T-cell (primary cell): ENCODE measurements at regions not wholly inside any gene's neighbourhood (a gene's known extent, or its start where the extent isn't known, plus 50 kb on each side); places are given as distances from the start of the nearest gene placed in this dataset.

Experiments used
- ATAC-seq, 4 experiments: fragments of 200-7000 bp in 3 of 4; fragments of 150-1000 bp in 1 of 4; cut with Tn5 transposase; replicated peaks in 1 of 4; 1 replicate in 3 of 4; 2 replicates in 1 of 4; pipeline ENCODE4 v1.10.0; 2021; ENCODE audit warnings: moderate library complexity in 3 of 4, mild to moderate bottlenecking in 2 of 4, moderate number of reproducible peaks in 1 of 4
- CTCF ChIA-PET, 2 donors: fragments of 300-600 bp; sonication (Branson Sonifier 250); formaldehyde crosslinking; loops; one replicate each; lab custom pipeline; 2022; ENCODE audit warnings: antibody characterized with exemption in 2 of 2; lab: Charles Lee
- POLR2A ChIA-PET, 2 donors: fragments of 300-600 bp; sonication (Branson Sonifier 250); formaldehyde crosslinking; loops; one replicate each; lab custom pipeline; 2022; ENCODE audit warnings: antibody characterized with exemption in 2 of 2; lab: Charles Lee
- DNase-seq, 35 experiments: peaks; one replicate each; pipeline versions ENCODE4 v3.0.0 to v3.0.0-alpha.2; 2013 to 2023
- H3K27ac ChIP-seq: one replicate; pipeline ENCODE4 v1.5.1; 2013; ENCODE audit warnings: low read length
- H3K27me3 ChIP-seq, 2 experiments: replicated peaks in 1 of 2; 1 replicate in 1 of 2; 2 replicates in 1 of 2; pipeline versions ENCODE4 v1.6.1 to v1.7.0; 2013; ENCODE audit warnings: low read length in 1 of 2, mixed read lengths in 1 of 2; ENCODE audit not compliant: control insufficient read depth in 2 of 2, insufficient read depth in 2 of 2; ENCODE audit errors: extremely low read depth in 1 of 2
- H3K36me3 ChIP-seq, 2 donors: 1 replicate in 1 of 2; 2 replicates in 1 of 2; pipeline versions ENCODE4 v1.6.1 to v1.7.0; 2013; ENCODE audit warnings: low read length in 1 of 2; ENCODE audit not compliant: control insufficient read depth in 2 of 2, insufficient read depth in 1 of 2; ENCODE audit errors: extremely low read depth in 1 of 2
- H3K4me1 ChIP-seq, 2 experiments: 1 replicate in 1 of 2; 2 replicates in 1 of 2; pipeline versions ENCODE4 v1.6.1 to v1.7.0; 2013; ENCODE audit warnings: low read length in 2 of 2, mixed read lengths in 1 of 2; ENCODE audit not compliant: insufficient read depth in 2 of 2, control insufficient read depth in 1 of 2; ENCODE audit errors: extremely low read depth in 1 of 2
- H3K4me3 ChIP-seq, 2 donors: 1 replicate in 1 of 2; 2 replicates in 1 of 2; pipeline versions ENCODE4 v1.5.1 to v1.7.0; 2013; ENCODE audit warnings: mild to moderate bottlenecking in 2 of 2, low read length in 1 of 2, moderate library complexity in 1 of 2; ENCODE audit not compliant: control insufficient read depth in 1 of 2; ENCODE audit errors: extremely low read depth in 1 of 2
- H3K9me3 ChIP-seq: 2 replicates; pipeline ENCODE4 v1.7.0; 2013
- H3K27ac Mint-ChIP-seq, 2 donors: one replicate each; pipeline ENCODE4 v1.8.0; 2020 to 2021; ENCODE audit warnings: mild to moderate bottlenecking in 2 of 2, mixed read lengths in 2 of 2
- H3K27me3 Mint-ChIP-seq, 2 donors: one replicate each; pipeline ENCODE4 v1.8.0; 2021 to 2022; ENCODE audit warnings: mixed read lengths in 2 of 2
- H3K36me3 Mint-ChIP-seq: one replicate; pipeline ENCODE4 v1.8.0; 2021; ENCODE audit warnings: mixed read lengths
- H3K4me1 Mint-ChIP-seq, 3 donors: one replicate each; pipeline ENCODE4 v1.8.0; 2020 to 2022; ENCODE audit warnings: mixed read lengths in 3 of 3, mild to moderate bottlenecking in 1 of 3
- H3K4me3 Mint-ChIP-seq, 3 donors: one replicate each; pipeline ENCODE4 v1.8.0; 2020 to 2022; ENCODE audit warnings: mild to moderate bottlenecking in 3 of 3, mixed read lengths in 3 of 3, moderate library complexity in 3 of 3
- H3K9me3 Mint-ChIP-seq, 3 donors: one replicate each; pipeline ENCODE4 v1.8.0; 2020 to 2022; ENCODE audit warnings: mixed read lengths in 3 of 3
- WGBS: methylation state at CpG from one replicate; pipeline ENCODE4 v1.1.5; 2013; ENCODE audit warnings: missing lambda C conversion rate; ENCODE audit not compliant: insufficient coverage; 5-methylcytosine and 5-hydroxymethylcytosine counted together

DNA sequence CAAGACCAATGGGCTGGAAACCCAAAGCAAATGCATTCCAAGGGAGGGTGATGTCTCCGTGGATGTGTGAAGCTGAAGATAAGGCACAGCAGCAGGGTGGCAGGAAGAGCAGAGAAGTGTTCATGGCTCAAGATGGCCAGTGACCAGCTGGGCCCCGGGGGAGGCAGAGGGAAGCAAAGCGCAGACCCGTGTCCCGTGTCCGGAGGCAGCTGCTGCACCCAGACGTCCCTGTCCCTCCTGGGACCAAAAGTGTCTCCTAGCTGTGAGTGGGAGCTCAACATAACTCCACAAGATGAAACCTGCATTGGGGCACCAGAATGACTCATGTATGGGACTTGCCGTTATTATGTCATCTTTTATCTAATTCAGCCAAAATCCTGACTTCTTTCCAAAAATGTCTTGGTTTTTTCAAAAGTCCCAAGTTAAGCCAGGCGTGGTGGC, 118.2 kb downstream of the RIPK4 start:
- no peak for ATAC-seq
- ChIA-PET POLR2A (no interaction called here), CTCF (no interaction called here)
- Mint-ChIP-seq H3K9me3 (no peaks in the 10 kb centered on the region), H3K27me3 (peaks cover 10 to 19% of the 10 kb centered on the region in 2 donors), H3K27ac (no peak overlapping the region), H3K4me3 (no peak overlapping the region), H3K4me1 (no peaks in the 10 kb centered on the region), H3K36me3 (no peaks in the 10 kb centered on the region)
- H3K27me3 ChIP-seq, result peaks cover 2 to 9% of the 10 kb centered on the region in 2 experiments
- H3K27ac ChIP-seq, result no peak overlapping the region
- no peaks in the 10 kb centered on the region for H3K9me3 ChIP-seq
- no peak overlapping the region for H3K4me3 ChIP-seq
- no peaks in the 10 kb centered on the region for H3K4me1 ChIP-seq
- no peaks in the 10 kb centered on the region for H3K36me3 ChIP-seq
- WGBS, result 79% methylated on average over 6 of the region's 9 CpGs
- no peak for DNase-seq

DNA sequence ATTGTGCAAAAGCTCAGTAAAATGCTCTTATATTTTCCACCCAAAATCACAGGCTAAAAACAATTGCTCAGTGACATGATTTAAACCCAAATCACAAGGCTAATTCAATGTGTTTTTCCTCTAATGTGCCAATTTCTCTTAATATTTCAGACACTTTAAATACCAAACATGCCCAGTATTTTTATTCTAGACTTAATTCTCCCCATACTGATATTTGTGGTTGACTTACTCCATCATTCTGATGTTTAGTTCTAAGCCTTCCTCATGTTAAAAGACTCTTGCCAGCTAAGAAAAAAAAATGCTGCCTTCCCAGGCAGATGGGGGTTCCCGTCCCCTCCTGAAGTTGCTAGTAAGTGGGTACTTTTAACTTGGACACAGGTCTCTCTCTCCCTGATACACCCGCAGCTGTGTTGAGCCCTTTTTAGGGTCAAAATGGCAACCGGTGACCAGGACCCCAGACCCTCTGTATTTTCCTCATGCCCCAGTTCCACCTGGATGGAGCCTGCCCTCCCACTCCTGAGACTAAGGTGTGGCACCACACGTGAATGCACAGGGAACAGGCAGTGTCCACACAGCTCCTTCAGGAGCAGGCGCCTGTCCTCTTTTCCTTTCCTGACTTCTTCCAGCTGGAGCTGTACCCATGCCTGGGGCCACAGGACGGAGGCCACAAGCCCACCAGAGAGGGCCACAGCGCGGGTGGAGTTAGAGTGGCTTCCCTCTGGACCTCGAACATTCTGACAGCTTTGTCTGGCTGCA, 118.9 kb downstream of the RIPK4 start:
- Mint-ChIP-seq H3K27ac (no peak overlapping the region), H3K36me3 (no peaks in the 10 kb centered on the region), H3K9me3 (no peaks in the 10 kb centered on the region), H3K27me3 (peaks cover 10 to 20% of the 10 kb centered on the region in 2 donors), H3K4me1 (no peaks in the 10 kb centered on the region), H3K4me3 (no peak overlapping the region)
- ChIA-PET CTCF (no interaction called here), POLR2A (no interaction called here)
- H3K9me3 ChIP-seq, result no peaks in the 10 kb centered on the region
- no peak for ATAC-seq
- no peaks in the 10 kb centered on the region for H3K36me3 ChIP-seq
- H3K4me1 ChIP-seq, result no peaks in the 10 kb centered on the region
- DNase-seq, result no peak
- no peak overlapping the region for H3K4me3 ChIP-seq
- WGBS, result 82% methylated on average over 5 of the region's 9 CpGs
- H3K27ac ChIP-seq, result no peak overlapping the region
- H3K27me3 ChIP-seq, result peaks cover 2 to 11% of the 10 kb centered on the region in 2 experiments

DNA sequence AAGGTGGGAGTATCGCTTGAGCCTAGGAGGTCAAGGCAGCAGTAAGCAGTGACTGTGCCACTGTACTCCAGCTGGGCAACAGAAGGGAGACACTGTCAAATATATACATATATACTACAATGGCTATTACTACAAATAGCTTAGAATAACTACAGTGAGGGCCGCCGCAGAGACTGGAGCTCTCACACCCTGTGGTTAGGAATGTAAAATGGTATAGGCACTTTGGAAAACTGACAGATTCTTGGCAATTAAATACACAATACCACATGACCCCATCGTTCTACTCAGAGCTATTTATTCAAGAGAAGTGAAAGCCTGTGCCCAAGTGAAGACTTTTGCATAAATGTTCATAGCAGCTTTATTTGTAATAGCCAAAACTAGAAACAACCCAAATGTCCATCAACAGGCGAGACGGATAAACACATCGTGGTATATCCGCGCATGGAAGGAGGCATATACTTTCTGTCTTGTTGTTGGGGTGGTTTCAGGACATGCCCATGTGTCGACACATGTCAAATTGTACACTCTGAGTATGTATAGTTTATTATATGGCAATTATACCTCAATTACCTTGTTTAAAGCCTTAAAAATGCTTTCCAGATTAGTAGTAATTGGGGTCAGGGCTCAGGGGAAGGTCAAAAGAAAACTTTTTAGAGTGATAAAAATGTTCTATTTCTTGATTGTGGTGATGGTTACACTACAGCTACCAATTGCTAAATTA, 123.4 kb downstream of the RIPK4 start:
- no peaks in the 10 kb centered on the region for H3K4me1 Mint-ChIP-seq
- H3K4me1 ChIP-seq, result no peaks in the 10 kb centered on the region
- H3K27ac Mint-ChIP-seq, result no peak overlapping the region
- H3K9me3 Mint-ChIP-seq, result no peaks in the 10 kb centered on the region
- ChIA-PET POLR2A (no interaction called here), CTCF (no interaction called here)
- H3K36me3 Mint-ChIP-seq, result no peaks in the 10 kb centered on the region
- peaks cover 2 to 24% of the 10 kb centered on the region in 2 experiments for H3K27me3 ChIP-seq
- H3K4me3 ChIP-seq, result no peak overlapping the region
- ATAC-seq (no peak), DNase-seq (no peak)
- H3K36me3 ChIP-seq, result no peaks in the 10 kb centered on the region
- no peak overlapping the region for H3K27ac ChIP-seq
- H3K9me3 ChIP-seq, result no peaks in the 10 kb centered on the region
- H3K27me3 Mint-ChIP-seq, result peaks cover 15 to 25% of the 10 kb centered on the region in 2 donors
- no CpG with 5 or more reads among the region's 10 CpGs for WGBS
- no peak overlapping the region for H3K4me3 Mint-ChIP-seq

DNA sequence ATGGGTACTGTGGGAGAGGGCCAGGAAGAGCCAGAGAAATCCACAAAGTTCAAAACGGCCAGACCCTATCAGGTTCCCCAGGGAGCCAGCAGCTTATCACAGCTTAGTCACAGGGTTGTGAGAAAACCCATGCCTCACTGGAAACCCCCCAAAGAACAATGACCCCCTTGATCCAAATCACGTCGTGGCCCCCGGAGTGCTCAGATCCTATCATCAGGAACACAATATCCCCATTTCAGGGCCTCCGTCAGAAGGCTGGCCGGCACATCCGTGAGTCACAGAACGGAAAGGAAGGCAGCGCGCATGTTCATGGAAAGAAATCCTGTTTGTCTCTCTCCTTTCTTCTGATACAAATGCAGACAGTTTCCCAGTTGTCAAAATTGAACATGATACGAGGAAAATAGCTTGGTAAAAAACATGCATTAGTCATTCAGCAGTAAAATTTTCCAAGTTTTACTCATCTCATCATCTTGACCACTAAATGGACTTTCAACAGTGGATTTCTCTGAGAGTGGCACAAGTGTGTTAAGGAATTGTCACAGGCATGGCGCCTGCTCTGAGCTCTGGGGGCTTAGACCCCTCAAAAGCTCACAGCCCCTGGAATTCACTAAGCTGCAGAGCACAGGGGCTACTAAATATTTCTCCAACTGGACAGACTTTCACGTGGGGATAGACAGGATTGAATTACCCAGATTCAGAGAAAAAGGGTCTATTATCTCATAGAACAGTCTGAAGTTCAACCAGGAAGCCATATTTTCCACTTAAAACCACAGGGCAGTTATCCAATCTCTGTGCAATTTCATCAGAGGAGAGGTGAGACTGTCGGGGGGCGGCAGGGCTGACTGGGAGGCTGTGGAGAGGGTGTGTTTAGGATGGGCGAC, 124.8 kb downstream of the RIPK4 start:
- Histone ChIP-seq H3K4me1 (no peaks in the 10 kb centered on the region), H3K9me3 (no peaks in the 10 kb centered on the region), H3K36me3 (no peaks in the 10 kb centered on the region), H3K27me3 (peaks cover 2 to 22% of the 10 kb centered on the region in 2 experiments), H3K27ac (no peak overlapping the region), H3K4me3 (no peak overlapping the region)
- ChIA-PET CTCF (no interaction called here), POLR2A (no interaction called here)
- H3K27ac Mint-ChIP-seq, result no peak overlapping the region
- no peaks in the 10 kb centered on the region for H3K36me3 Mint-ChIP-seq
- H3K4me1 Mint-ChIP-seq, result no peaks in the 10 kb centered on the region
- H3K9me3 Mint-ChIP-seq, result no peaks in the 10 kb centered on the region
- DNase-seq, result no peak
- 21% methylated on average over 6 of the region's 16 CpGs for WGBS
- no peak overlapping the region for H3K4me3 Mint-ChIP-seq
- no peak for ATAC-seq
- peaks cover 14 to 21% of the 10 kb centered on the region in 2 donors for H3K27me3 Mint-ChIP-seq

DNA sequence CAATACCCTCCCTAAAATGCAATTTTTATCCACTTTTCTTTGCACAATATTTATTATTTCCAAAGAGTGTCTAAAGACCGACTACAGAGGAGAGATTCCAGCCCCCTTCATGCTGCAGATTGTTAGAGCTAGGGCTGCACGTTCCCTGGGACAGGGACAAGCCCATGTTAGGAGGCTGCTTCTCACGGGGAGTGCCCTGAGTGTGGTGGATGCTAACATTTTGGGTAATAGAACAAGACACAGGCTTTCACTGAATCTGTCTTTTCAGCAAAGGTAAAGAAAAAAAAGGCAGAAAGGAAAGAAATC, 125.4 kb downstream of the RIPK4 start:
- Histone ChIP-seq H3K27me3 (peaks cover 2 to 24% of the 10 kb centered on the region in 2 experiments), H3K27ac (no peak overlapping the region), H3K36me3 (no peaks in the 10 kb centered on the region), H3K4me3 (no peak overlapping the region), H3K9me3 (no peaks in the 10 kb centered on the region), H3K4me1 (no peaks in the 10 kb centered on the region)
- Mint-ChIP-seq H3K4me1 (no peaks in the 10 kb centered on the region), H3K27ac (no peak overlapping the region), H3K9me3 (no peaks in the 10 kb centered on the region), H3K27me3 (peaks cover 14 to 21% of the 10 kb centered on the region in 2 donors), H3K4me3 (no peak overlapping the region), H3K36me3 (no peaks in the 10 kb centered on the region)
- ATAC-seq, result no peak
- POLR2A ChIA-PET, result no interaction called here
- CTCF ChIA-PET, result no interaction called here
- DNase-seq, result no peak
- 83% methylated on average over 2 of the region's 3 CpGs for WGBS

DNA sequence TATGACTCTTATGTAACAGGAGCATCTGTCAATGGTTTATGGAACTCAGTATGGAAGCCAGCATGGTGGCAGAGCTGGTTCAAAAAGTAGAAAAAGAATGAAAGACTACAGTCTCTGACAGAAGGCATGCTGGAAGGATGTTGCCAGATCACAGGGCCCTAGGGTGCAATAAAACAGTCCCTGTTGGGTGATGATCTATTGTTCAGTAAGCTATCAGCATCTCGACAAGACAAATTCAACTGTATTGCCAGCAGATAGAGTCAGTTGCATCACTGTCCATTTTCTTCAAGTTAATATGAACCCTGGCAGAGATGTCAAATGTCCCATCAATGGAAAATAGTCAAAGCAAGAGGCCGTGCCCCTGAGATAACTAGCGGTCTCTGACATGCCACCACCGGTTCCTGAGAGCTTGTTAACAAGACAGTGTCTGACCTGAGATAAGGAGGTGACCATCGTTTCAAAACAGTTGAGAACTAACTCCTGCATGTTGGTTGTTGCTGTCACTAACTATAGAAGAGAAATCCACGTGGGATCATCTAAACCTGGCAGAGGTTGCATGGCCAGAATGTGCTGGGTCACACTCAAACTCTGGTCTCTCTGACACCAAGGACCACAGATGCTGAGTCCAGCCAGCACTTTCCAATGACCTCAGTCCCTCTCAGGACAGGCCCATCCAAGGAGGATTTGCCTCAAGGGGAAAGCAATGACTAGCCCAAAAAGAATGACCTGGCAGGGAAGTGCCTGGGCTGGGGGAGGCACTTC, 125.9 kb downstream of the RIPK4 start:
- Mint-ChIP-seq H3K4me3 (no peak overlapping the region), H3K27me3 (peaks cover 17 to 22% of the 10 kb centered on the region in 2 donors), H3K4me1 (no peaks in the 10 kb centered on the region), H3K27ac (no peak overlapping the region), H3K9me3 (no peaks in the 10 kb centered on the region), H3K36me3 (no peaks in the 10 kb centered on the region)
- DNase-seq (no peak), ATAC-seq (no peak)
- Histone ChIP-seq H3K27me3 (peaks cover 2 to 24% of the 10 kb centered on the region in 2 experiments), H3K4me1 (no peaks in the 10 kb centered on the region), H3K9me3 (no peaks in the 10 kb centered on the region), H3K27ac (no peak overlapping the region), H3K36me3 (no peaks in the 10 kb centered on the region), H3K4me3 (no peak overlapping the region)
- CTCF ChIA-PET, result no interaction called here
- WGBS, result 67% methylated on average over 6 of the region's 6 CpGs
- POLR2A ChIA-PET, result no interaction called here
